Tibial nerve (tissue), 4 donors: ENCODE measurements at regions not wholly inside any gene's neighbourhood (a gene's known extent, or its start where the extent isn't known, plus 50 kb on each side); places are given as distances from the start of the nearest gene placed in this dataset.

Experiments
- DNase-seq, 2 donors: peaks; one replicate each; pipeline ENCODE4 v3.0.0-alpha.2; 2019; ENCODE audit warnings: low spot score in 2 of 2
- H3K27ac ChIP-seq, 4 donors: fragments of 200-600 bp; sonication (generic) in 3 of 4; one replicate each; pipeline ENCODE4 v1.5.1; 2017 to 2019; ENCODE audit warnings: mild to moderate bottlenecking in 1 of 4
- H3K27me3 ChIP-seq, 2 donors: fragments of 200-600 bp; sonication (generic) in 1 of 2; one replicate each; pipeline versions ENCODE4 v1.5.1 to v1.6.0; 2017 to 2019
- H3K36me3 ChIP-seq, 3 donors: fragments of 200-600 bp; sonication (generic); one replicate each; pipeline ENCODE4 v1.5.1; 2018 to 2019
- H3K4me1 ChIP-seq, 4 donors: fragments of 200-600 bp; sonication (generic) in 3 of 4; one replicate each; pipeline ENCODE4 v1.5.1; 2017 to 2019
- H3K4me3 ChIP-seq, 4 donors: fragments of 200-600 bp; sonication (generic) in 3 of 4; one replicate each; pipeline ENCODE4 v1.5.1; 2017 to 2019; ENCODE audit warnings: mild to moderate bottlenecking in 1 of 4, moderate library complexity in 1 of 4
- H3K9me3 ChIP-seq, 4 donors: fragments of 200-600 bp; sonication (generic) in 3 of 4; one replicate each; pipeline ENCODE4 v1.5.1; 2017 to 2019
- EP300 ChIP-seq, 2 donors: sonication (generic); formaldehyde crosslinking; IDR thresholded peaks; one replicate each; pipeline ENCODE4 v1.6.1; 2017; ENCODE audit warnings: antibody characterized with exemption in 2 of 2, mild to moderate bottlenecking in 1 of 2
- POLR2A ChIP-seq, 2 donors: fragments of 450-650 bp; IDR thresholded peaks; one replicate each; pipeline ENCODE4 v1.6.1; 2017; ENCODE audit warnings: antibody characterized with exemption in 2 of 2, mild to moderate bottlenecking in 2 of 2, moderate library complexity in 2 of 2
- WGBS, 2 donors: methylation state at CpG; one replicate each; pipeline ENCODE4 v1.1.5; 2018; 5-methylcytosine and 5-hydroxymethylcytosine counted together
- TF ChIP-seq, protein P1 (sequence below), 5 experiments: fragments of 200-600 bp in 3 of 5; fragments of 450-650 bp in 2 of 5; sonication (generic) in 3 of 5; IDR thresholded peaks; one replicate each; pipeline ENCODE4 v1.5.1; 2016 to 2019; ENCODE audit warnings: antibody characterized with exemption in 5 of 5, mild to moderate bottlenecking in 3 of 5, moderate library complexity in 2 of 5

DNA sequence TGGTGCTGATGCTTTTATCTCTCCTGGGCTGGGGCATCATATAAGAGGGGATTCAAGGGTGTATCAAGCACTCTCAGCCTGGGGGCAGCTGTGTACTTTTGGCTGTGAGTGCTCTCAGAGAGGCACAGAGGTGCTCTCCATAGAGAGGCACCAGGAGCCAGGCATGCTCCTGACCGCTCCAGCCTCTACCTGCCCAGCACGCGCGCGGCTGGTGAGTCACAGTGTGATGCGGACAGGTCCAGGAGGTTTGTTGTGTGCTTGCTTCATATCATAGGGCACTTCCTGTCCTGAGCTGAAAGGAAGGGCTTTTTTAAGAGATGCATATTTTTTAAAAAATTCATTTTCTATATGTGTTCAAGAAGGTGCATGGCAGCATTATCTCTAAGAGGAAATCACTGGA is 93.6 kb upstream of the BCAR3 start:
- Histone ChIP-seq H3K4me3 (no peak overlapping the region), H3K27me3 (no peaks in the 10 kb centered on the region), H3K36me3 (no peaks in the 10 kb centered on the region), H3K9me3 (no peaks in the 10 kb centered on the region), H3K27ac (no peak overlapping the region), H3K4me1 (peaks cover 0 to under 1% (median 0%) of the 10 kb centered on the region in 4 donors)
- DNase-seq = no peak
- WGBS, 2 donors = 89 to 94% methylated on average over 6 of the region's 6 CpGs
- no peak for TF ChIP-seq POLR2A (IDR thresholded peaks at IDR 0.05)

DNA sequence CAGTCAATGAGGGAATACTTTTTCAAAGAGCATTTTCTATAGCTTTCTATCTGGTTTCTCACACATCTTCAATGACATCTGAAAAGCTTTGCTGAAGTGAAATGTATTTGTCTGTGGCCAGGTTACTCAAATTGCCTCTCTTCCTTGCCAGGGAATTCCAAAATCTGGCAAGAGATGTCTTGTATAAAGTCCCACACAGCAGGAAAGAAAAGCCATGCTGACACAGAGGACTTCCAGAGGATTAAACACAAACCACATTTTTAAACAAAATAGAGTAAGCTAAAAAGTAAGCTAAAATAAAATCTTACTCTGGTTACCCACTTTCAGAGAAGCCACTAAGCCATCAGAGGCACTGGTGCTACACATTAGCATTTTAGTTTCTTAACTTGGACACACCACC is 93.1 kb upstream of the BCAR3 start:
- Histone ChIP-seq H3K4me1 (peaks cover 0 to 6% (median 1%) of the 10 kb centered on the region in 4 donors), H3K9me3 (no peaks in the 10 kb centered on the region), H3K36me3 (no peaks in the 10 kb centered on the region), H3K27me3 (no peaks in the 10 kb centered on the region), H3K4me3 (no peak overlapping the region), H3K27ac (no peak overlapping the region)
- TF ChIP-seq EP300 (IDR thresholded peaks at IDR 0.05) = no peak
- TF ChIP-seq, protein P1, sequence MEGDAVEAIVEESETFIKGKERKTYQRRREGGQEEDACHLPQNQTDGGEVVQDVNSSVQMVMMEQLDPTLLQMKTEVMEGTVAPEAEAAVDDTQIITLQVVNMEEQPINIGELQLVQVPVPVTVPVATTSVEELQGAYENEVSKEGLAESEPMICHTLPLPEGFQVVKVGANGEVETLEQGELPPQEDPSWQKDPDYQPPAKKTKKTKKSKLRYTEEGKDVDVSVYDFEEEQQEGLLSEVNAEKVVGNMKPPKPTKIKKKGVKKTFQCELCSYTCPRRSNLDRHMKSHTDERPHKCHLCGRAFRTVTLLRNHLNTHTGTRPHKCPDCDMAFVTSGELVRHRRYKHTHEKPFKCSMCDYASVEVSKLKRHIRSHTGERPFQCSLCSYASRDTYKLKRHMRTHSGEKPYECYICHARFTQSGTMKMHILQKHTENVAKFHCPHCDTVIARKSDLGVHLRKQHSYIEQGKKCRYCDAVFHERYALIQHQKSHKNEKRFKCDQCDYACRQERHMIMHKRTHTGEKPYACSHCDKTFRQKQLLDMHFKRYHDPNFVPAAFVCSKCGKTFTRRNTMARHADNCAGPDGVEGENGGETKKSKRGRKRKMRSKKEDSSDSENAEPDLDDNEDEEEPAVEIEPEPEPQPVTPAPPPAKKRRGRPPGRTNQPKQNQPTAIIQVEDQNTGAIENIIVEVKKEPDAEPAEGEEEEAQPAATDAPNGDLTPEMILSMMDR (IDR thresholded peaks at IDR 0.05) = no peak
- no peak for TF ChIP-seq POLR2A (IDR thresholded peaks at IDR 0.05)
- no peak for DNase-seq

DNA sequence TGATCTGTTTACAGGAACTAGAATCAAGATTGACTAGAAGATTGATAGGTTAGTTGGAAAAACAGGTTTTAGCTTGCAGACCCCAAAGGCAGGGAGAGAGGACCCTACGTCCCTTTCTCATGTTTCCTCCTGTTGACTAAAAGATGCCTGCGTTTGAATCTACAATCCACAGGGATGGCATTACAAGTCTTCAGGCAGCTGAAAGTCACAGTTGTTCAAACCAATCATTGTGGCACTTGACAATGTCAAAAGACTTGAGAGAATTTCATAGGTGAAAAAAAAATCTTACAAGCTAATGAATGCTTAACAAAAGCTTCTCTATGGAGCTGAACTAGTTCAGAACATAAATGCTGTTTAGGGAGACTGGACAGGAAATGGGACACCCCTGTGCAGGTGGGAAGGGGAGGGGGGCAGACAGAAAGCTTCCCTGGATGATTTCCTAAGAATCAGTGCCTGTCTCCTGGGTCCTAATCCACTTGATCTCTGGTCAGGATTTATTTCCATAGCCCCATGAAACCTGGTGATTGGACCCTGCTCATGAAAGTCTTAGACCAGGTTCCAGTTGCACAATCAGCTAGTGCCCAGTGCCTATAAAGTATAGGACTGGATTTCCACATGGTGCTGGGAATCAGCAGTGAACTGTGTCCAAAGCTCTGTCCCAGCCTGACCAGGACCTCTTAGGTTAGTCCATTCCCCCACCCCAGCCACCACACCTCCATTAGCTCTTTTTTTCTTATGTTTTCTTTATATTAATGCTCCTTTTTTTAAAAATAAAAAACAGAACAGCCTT is 91.6 kb upstream of the BCAR3 start:
- Histone ChIP-seq H3K4me1 (peaks cover 0 to 21% (median 8%) of the 10 kb centered on the region in 4 donors), H3K9me3 (no peaks in the 10 kb centered on the region), H3K27ac (no peak overlapping the region), H3K4me3 (no peak overlapping the region), H3K27me3 (no peaks in the 10 kb centered on the region), H3K36me3 (no peaks in the 10 kb centered on the region)
- no peak for DNase-seq
- WGBS, 2 donors = 66 to 85% methylated on average over 2 of the region's 2 CpGs
- TF ChIP-seq POLR2A (IDR thresholded peaks at IDR 0.05) = no peak
- TF ChIP-seq, protein P1 (IDR thresholded peaks at IDR 0.05) = no peak
- TF ChIP-seq EP300 (IDR thresholded peaks at IDR 0.05) = no peak

DNA sequence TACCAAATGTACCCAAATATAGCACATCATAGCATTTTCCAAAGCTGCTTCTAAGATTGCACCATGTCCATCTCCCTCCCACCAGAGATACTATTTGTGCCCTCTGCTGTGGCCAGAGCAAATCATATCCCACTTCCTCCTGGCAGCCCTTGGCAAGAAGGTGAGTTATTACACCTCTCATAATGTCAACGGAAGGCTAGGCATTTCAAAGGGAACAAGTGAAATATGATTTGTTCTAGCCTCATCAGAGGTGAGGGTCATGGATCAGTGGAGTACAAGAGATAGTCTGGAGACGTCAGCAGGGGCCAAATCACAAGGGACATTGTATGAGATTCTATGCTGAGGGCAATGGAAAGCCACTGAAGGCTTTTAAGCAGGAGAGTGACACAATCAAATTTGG is 90.2 kb upstream of the BCAR3 start:
- 67 to 77% methylated on average over 2 of the region's 2 CpGs for WGBS, 2 donors
- Histone ChIP-seq H3K27ac (no peak overlapping the region), H3K4me3 (no peak overlapping the region), H3K27me3 (no peaks in the 10 kb centered on the region), H3K4me1 (peaks cover 0 to 25% (median 8%) of the 10 kb centered on the region in 4 donors), H3K36me3 (no peaks in the 10 kb centered on the region), H3K9me3 (no peaks in the 10 kb centered on the region)
- TF ChIP-seq EP300 (IDR thresholded peaks at IDR 0.05) (no peak), POLR2A (IDR thresholded peaks at IDR 0.05) (no peak)
- TF ChIP-seq, protein P1 (IDR thresholded peaks at IDR 0.05) = no peak
- DNase-seq = no peak

DNA sequence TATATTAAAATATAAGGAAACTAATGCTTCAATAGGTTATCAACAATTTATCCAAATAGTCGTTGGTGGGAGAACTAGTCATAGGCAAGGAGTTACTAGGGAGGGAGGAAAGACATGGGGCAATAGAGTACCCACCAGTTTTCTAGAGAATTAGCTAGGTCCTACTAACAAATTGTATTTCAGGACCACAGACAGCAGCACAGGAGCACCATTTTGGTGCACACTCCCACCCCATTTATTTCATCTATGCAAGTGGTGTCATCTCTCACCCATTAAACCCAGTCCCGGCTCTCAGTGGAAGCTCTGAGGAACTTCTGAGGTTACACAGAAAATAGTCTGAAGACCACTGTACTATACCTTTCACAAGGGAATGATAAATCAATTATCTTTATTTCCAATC is 89.0 kb upstream of the BCAR3 start:
- Histone ChIP-seq H3K4me3 (no peak overlapping the region), H3K4me1 (peaks cover 0 to 25% (median 8%) of the 10 kb centered on the region in 4 donors), H3K27ac (no peak overlapping the region), H3K27me3 (no peaks in the 10 kb centered on the region), H3K36me3 (no peaks in the 10 kb centered on the region), H3K9me3 (no peaks in the 10 kb centered on the region)
- WGBS, 2 donors = 82 to 94% methylated on average over 2 of the region's 2 CpGs
- TF ChIP-seq EP300 (IDR thresholded peaks at IDR 0.05) = no peak
- TF ChIP-seq POLR2A (IDR thresholded peaks at IDR 0.05) = no peak
- TF ChIP-seq, protein P1 (IDR thresholded peaks at IDR 0.05) = no peak
- no peak for DNase-seq
